ENCODE measurements at regions not wholly inside any gene's neighbourhood (a gene's known extent, or its start where the extent isn't known, plus 50 kb on each side); places are given as distances from the start of the nearest gene placed in this dataset.

DNA sequence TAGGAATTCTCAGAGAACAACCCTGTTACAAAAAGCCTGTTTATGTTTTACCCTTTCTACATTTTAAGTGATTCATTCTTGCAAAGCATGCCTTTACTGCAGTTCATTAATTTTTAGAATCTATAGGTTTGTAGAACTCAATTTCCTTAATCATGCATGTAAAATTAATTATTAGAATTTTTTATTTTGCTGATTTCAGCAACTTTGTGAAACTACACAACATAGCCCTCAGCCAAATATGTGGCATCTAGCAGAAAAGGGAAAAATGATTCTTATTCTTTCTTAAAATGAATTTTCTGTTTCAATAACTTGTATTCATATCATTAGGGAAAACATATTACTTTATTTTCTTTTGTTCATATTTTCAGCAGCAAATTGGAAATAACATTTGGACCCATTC is 392.9 kb upstream of the PFKP start:
- no peak for DNase-seq
- peaks cover 2% of the 10 kb centered on the region for H3K27me3 Mint-ChIP-seq
- intact Hi-C loops (cut with DNase I, micrococcal nuclease) = no loop called here
- no peaks in the 10 kb centered on the region for H3K36me3 Mint-ChIP-seq (ENCODE audit: low read depth)
- ChIA-PET CTCF (no interaction called here), POLR2A (no interaction called here)
- no peaks in the 10 kb centered on the region for H3K9me3 Mint-ChIP-seq (ENCODE audit: low read depth)
- no peak overlapping the region for H3K4me3 Mint-ChIP-seq
- H3K27ac Mint-ChIP-seq = no peak overlapping the region
- ATAC-seq = no peak
- H3K4me1 Mint-ChIP-seq = no peaks in the 10 kb centered on the region

- intact Hi-C loops (cut with DNase I, micrococcal nuclease) = no loop called here
- DNase-seq (no peak), ATAC-seq (no peak)
- peaks cover 2% of the 10 kb centered on the region for H3K27me3 Mint-ChIP-seq
- no peaks in the 10 kb centered on the region for H3K36me3 Mint-ChIP-seq (ENCODE audit: low read depth)
- no peak overlapping the region for H3K27ac Mint-ChIP-seq
- ChIA-PET CTCF (no interaction called here), POLR2A (no interaction called here)
- peaks cover 2% of the 10 kb centered on the region for H3K9me3 Mint-ChIP-seq (ENCODE audit: low read depth)
- no peak overlapping the region for H3K4me3 Mint-ChIP-seq
- H3K4me1 Mint-ChIP-seq = no peaks in the 10 kb centered on the region
These were observed 396.5 kb upstream of the PFKP start for GRCh38 chr10:2670864-2671263.

GRCh38 chr10:2665772-2666171 is 401.6 kb upstream of the PFKP start:
- Mint-ChIP-seq H3K36me3 (ENCODE audit: low read depth) (no peaks in the 10 kb centered on the region), H3K4me1 (no peaks in the 10 kb centered on the region), H3K27ac (no peak overlapping the region), H3K4me3 (no peak overlapping the region), H3K27me3 (no peaks in the 10 kb centered on the region), H3K9me3 (ENCODE audit: low read depth) (peaks cover 4% of the 10 kb centered on the region)
- ATAC-seq = no peak
- POLR2A ChIA-PET = no interaction called here
- intact Hi-C loops (cut with DNase I, micrococcal nuclease) = no loop called here
- CTCF ChIA-PET = no interaction called here
- no peak for DNase-seq

DNA sequence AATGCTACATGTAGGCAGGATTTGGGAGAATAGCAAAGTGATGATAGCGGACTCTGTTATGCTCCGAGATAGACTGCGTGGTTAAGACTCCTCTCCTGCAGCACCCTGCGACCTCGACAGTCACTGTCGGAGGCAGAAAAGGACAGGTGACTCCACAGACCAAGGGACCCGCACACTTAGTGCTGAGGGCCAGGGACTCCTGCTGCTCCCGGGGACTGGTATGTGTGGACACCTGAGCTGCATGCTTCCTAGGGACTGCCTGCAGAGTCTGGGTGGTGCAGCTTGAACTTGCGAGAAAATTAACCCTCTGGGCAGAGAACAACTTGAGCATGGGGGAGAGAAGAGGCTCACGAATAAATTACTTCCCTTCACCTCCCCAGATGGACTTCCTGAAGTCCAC is 407.1 kb upstream of the PFKP start:
- ChIA-PET CTCF (no interaction called here), POLR2A (no interaction called here)
- Mint-ChIP-seq H3K9me3 (ENCODE audit: low read depth) (peaks cover 2% of the 10 kb centered on the region), H3K27me3 (peaks cover 2% of the 10 kb centered on the region), H3K4me3 (no peak overlapping the region), H3K27ac (no peak overlapping the region), H3K36me3 (ENCODE audit: low read depth) (no peaks in the 10 kb centered on the region), H3K4me1 (no peaks in the 10 kb centered on the region)
- DNase-seq (no peak), ATAC-seq (no peak)
- intact Hi-C loops (cut with DNase I, micrococcal nuclease) = no loop called here

DNA sequence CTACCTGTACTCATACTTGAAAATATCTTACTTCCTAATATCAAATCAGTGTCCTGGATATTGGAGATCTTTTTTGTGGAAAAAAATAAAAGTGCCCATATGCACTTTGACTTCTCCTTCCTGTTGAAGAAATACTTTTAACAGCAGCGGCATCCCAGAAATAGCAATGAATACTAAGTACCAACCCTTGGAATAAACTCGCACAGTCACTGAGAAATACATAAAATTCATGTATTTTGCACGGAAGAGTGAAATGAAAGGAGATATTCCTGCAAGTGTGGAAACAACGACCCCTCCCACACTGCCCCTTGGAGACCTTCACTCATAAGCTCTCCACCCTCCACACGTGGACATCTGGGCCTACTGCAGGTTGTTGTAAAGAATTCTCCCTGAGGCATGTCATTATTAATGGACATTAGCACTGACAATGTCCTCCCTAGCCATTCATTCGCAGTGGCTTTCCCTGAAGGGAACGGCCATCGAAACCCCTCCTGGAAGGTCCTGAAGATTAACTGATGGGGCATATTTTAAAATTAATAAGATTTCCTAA is 407.6 kb upstream of the PFKP start:
- H3K27ac Mint-ChIP-seq = no peak overlapping the region
- no peaks in the 10 kb centered on the region for H3K36me3 Mint-ChIP-seq (ENCODE audit: low read depth)
- H3K9me3 Mint-ChIP-seq (ENCODE audit: low read depth) = no peaks in the 10 kb centered on the region
- DNase-seq (no peak), ATAC-seq (no peak)
- H3K4me3 Mint-ChIP-seq = no peak overlapping the region
- peaks cover 2% of the 10 kb centered on the region for H3K27me3 Mint-ChIP-seq
- intact Hi-C loops (cut with DNase I, micrococcal nuclease) = no loop called here
- CTCF ChIA-PET = no interaction called here
- POLR2A ChIA-PET = no interaction called here
- H3K4me1 Mint-ChIP-seq = no peaks in the 10 kb centered on the region

GRCh38 chr10:2658780-2659179 is 408.6 kb upstream of the PFKP start:
- peaks cover 2% of the 10 kb centered on the region for H3K27me3 Mint-ChIP-seq
- POLR2A ChIA-PET = no interaction called here
- no peaks in the 10 kb centered on the region for H3K9me3 Mint-ChIP-seq (ENCODE audit: low read depth)
- DNase-seq = no peak
- H3K27ac Mint-ChIP-seq = no peak overlapping the region
- no peaks in the 10 kb centered on the region for H3K36me3 Mint-ChIP-seq (ENCODE audit: low read depth)
- intact Hi-C loops (cut with DNase I, micrococcal nuclease) = no loop called here
- no peaks in the 10 kb centered on the region for H3K4me1 Mint-ChIP-seq
- no peak overlapping the region for H3K4me3 Mint-ChIP-seq
- ATAC-seq = no peak
- CTCF ChIA-PET = no interaction called here

GRCh38 chr10:2650328-2650727 is 417.0 kb upstream of the PFKP start:
- intact Hi-C loops (cut with DNase I, micrococcal nuclease) = no loop called here
- CTCF ChIA-PET = no interaction called here
- Mint-ChIP-seq H3K27ac (no peak overlapping the region), H3K4me1 (no peaks in the 10 kb centered on the region), H3K4me3 (no peak overlapping the region), H3K9me3 (ENCODE audit: low read depth) (no peaks in the 10 kb centered on the region), H3K36me3 (ENCODE audit: low read depth) (no peaks in the 10 kb centered on the region), H3K27me3 (no peaks in the 10 kb centered on the region)
- DNase-seq (no peak), ATAC-seq (no peak)
- POLR2A ChIA-PET = interaction anchor here (0.6 kb wide), 1 partner anchor 8 kb away, joined by 6 read pairs; no protein-coding TSS in a partner anchor

GRCh38 chr10:2641028-2641427 is 426.3 kb upstream of the PFKP start:
- Mint-ChIP-seq H3K27ac (no peak overlapping the region), H3K27me3 (peaks cover 9% of the 10 kb centered on the region), H3K36me3 (ENCODE audit: low read depth) (no peaks in the 10 kb centered on the region), H3K4me3 (no peak overlapping the region), H3K4me1 (no peaks in the 10 kb centered on the region), H3K9me3 (ENCODE audit: low read depth) (no peaks in the 10 kb centered on the region)
- CTCF ChIA-PET = interaction anchor here (1.1 kb wide), 1 partner anchor 11 kb away, joined by 3 read pairs; no protein-coding TSS in a partner anchor
- no peak for DNase-seq
- no peak for ATAC-seq
- intact Hi-C loops (cut with DNase I, micrococcal nuclease) = no loop called here
- POLR2A ChIA-PET = no interaction called here

DNA sequence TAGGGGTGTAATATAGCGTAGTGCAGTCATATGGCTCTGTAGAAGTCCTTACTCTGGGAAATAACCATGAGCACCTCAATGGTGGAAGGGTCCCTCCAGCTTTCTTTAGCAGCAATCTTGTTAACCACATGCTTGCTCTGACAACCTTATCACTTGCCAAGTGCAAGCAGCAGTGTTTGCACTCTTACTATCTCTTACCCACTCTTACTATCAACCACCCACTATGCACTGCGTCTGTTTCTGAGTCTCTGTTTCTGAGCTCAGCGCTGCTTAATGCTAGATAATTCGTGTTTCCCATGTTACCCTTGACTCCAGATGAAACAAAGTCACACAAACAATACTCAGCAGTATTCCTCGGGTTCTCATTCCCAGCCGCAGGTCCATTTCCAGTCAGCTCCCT is 433.7 kb upstream of the PFKP start:
- ATAC-seq = no peak

DNA sequence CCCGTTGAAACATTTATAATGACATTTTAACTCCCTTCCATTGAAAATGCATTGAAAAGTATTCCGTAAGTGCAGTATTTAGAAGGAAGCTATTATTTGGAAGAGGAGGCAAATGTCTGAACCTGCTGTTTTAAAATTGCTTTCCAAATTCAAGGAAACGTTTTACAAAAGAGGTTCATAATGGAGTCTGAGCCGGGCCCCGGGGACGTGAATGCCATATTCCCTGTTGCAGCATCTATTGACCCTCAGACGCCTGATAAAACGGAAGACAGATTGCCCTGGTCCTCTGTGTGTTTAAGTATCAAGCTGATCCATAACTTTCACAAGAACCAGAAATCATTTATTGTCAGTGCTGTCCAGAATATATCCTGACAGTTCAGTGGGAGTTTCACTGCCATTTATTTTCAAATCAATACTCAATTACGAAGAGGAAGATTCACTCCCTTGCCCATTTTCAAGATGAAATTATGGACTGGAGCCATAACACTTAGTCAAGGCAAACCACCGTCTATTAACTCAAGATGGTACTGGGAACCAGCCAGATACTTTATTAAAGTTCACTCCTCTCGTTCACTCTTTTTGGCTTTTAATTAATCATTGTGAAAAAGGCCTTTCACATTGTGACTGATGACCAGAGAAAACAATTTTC is 435.7 kb upstream of the PFKP start:
- Mint-ChIP-seq H3K4me3 (no peak overlapping the region), H3K36me3 (ENCODE audit: low read depth) (no peaks in the 10 kb centered on the region), H3K27me3 (peaks cover 8% of the 10 kb centered on the region), H3K9me3 (ENCODE audit: low read depth) (no peaks in the 10 kb centered on the region), H3K27ac (no peak overlapping the region), H3K4me1 (no peaks in the 10 kb centered on the region)
- ChIA-PET CTCF (no interaction called here), POLR2A (no interaction called here)
- DNase-seq (no peak), ATAC-seq (no peak)
- intact Hi-C loops (cut with DNase I, micrococcal nuclease) = no loop called here

More for the DNA sequence above, 433.7 kb upstream of the PFKP start:
- intact Hi-C loops (cut with DNase I, micrococcal nuclease) = no loop called here
- CTCF ChIA-PET = no interaction called here
- Mint-ChIP-seq H3K4me3 (no peak overlapping the region), H3K27me3 (peaks cover 13% of the 10 kb centered on the region), H3K4me1 (no peaks in the 10 kb centered on the region), H3K36me3 (ENCODE audit: low read depth) (no peaks in the 10 kb centered on the region), H3K27ac (no peak overlapping the region), H3K9me3 (ENCODE audit: low read depth) (no peaks in the 10 kb centered on the region)
- POLR2A ChIA-PET = no interaction called here
- no peak for DNase-seq

GRCh38 chr10:2628705-2629104 is 438.6 kb upstream of the PFKP start:
- H3K27me3 Mint-ChIP-seq = peaks cover 6% of the 10 kb centered on the region

DNA sequence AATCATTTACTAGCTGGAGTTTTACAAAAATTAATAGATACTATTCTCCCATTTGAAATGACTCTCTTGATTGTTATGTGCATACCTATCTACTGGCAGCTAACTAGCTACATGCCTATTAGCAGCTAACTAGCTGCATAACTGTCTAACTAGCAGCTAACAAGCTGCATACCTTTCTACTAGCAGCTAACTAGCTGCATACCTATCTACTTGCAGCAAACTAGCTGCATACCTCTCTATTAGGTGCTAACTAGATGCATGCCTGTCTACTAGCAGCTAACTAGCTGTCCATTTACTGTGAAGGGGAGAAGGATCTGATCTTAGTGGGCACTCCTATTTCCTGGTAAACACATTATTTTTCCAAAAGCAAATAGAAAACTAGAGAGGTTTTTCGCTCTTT is 439.4 kb upstream of the PFKP start:
- Mint-ChIP-seq H3K27me3 (peaks cover 4% of the 10 kb centered on the region), H3K4me1 (no peaks in the 10 kb centered on the region), H3K9me3 (ENCODE audit: low read depth) (no peaks in the 10 kb centered on the region), H3K36me3 (ENCODE audit: low read depth) (no peaks in the 10 kb centered on the region), H3K4me3 (no peak overlapping the region), H3K27ac (no peak overlapping the region)
- POLR2A ChIA-PET = no interaction called here
- CTCF ChIA-PET = no interaction called here
- intact Hi-C loops (cut with DNase I, micrococcal nuclease) = loop anchor here in 1 of 2 experiments (10.0 kb wide), 1 partner anchor 417 kb away; no protein-coding TSS in a partner anchor
- ATAC-seq (no peak), DNase-seq (no peak)

More at GRCh38 chr10:2628705-2629104, 438.6 kb upstream of the PFKP start:
- POLR2A ChIA-PET = no interaction called here
- DNase-seq (no peak), ATAC-seq (no peak)
- CTCF ChIA-PET = no interaction called here
- H3K9me3 Mint-ChIP-seq (ENCODE audit: low read depth) = no peaks in the 10 kb centered on the region
- H3K36me3 Mint-ChIP-seq (ENCODE audit: low read depth) = no peaks in the 10 kb centered on the region
- no peak overlapping the region for H3K27ac Mint-ChIP-seq
- no peak overlapping the region for H3K4me3 Mint-ChIP-seq
- intact Hi-C loops (cut with DNase I, micrococcal nuclease) = loop anchor here in 1 of 2 experiments (10.0 kb wide), 1 partner anchor 416 kb away; no protein-coding TSS in a partner anchor
- no peaks in the 10 kb centered on the region for H3K4me1 Mint-ChIP-seq
